ENCODE measurements at regions not wholly inside any gene's neighbourhood (a gene's known extent, or its start where the extent isn't known, plus 50 kb on each side); places are given as distances from the start of the nearest gene placed in this dataset.

DNA sequence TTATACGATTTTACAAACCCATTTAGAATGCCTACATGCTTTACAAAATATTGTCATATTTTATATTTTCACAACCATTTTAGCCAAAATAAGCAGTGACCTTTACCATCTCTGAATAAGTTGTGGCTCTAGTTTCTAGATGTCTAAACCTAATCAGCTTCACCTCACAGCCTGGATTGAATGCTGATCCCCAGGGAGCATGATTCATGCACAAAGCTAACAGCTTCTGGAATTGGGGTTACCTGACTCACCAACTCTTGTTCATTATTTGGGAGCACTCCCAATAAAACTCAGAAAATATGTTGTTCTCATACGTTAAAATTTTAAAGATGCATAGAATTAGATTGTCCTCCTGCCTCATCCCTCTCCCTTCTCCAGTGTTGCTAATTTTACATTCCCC lies 611.7 kb upstream of the NETO1 start (continued):
- TF ChIP-seq REST (IDR thresholded peaks at IDR 0.05) = no peak
- TF ChIP-seq YY1 (IDR thresholded peaks at IDR 0.05) = no peak
- TF ChIP-seq, protein P1, sequence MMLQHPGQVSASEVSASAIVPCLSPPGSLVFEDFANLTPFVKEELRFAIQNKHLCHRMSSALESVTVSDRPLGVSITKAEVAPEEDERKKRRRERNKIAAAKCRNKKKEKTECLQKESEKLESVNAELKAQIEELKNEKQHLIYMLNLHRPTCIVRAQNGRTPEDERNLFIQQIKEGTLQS (IDR thresholded peaks at IDR 0.05) = no peak
- TF ChIP-seq HNF4A (conservative IDR thresholded peaks at IDR 0.05) = no peak
- TF ChIP-seq MAX (IDR thresholded peaks at IDR 0.05) = no peak

- 72% methylated on average over 2 of the region's 2 CpGs for WGBS
- Histone ChIP-seq H3K27ac (ENCODE audit: low read depth in 1 of 2, low read length in 2 of 2) (no peak overlapping the region), H3K36me3 (ENCODE audit: control insufficient read depth in 4 of 4, insufficient read depth in 3 of 4, low read depth in 1 of 4, low read length in 3 of 4) (no peaks in the 10 kb centered on the region), H3K4me3 (ENCODE audit: low read depth in 1 of 3, low read length in 3 of 3) (no peak overlapping the region), H3K4me1 (ENCODE audit: control insufficient read depth in 4 of 4, insufficient read depth in 4 of 4, low read length in 3 of 4) (no peaks in the 10 kb centered on the region), H3K9ac (ENCODE audit: low read depth in 1 of 2, low read length in 2 of 2) (no peak overlapping the region), H3K27me3 (ENCODE audit: control insufficient read depth in 4 of 4, insufficient read depth in 4 of 4, low read length in 3 of 4) (peaks cover 0 to 4% (median 0%) of the 10 kb centered on the region in 4 donors), H3K9me3 (ENCODE audit: control insufficient read depth in 4 of 4, low read length in 3 of 4) (peaks cover 0 to 4% (median 0%) of the 10 kb centered on the region in 4 donors)
- TF ChIP-seq FOXA1 (IDR thresholded peaks at IDR 0.05) = no peak
- TF ChIP-seq NR2F2 (IDR thresholded peaks at IDR 0.05) = no peak
- no peak for TF ChIP-seq JUND (IDR thresholded peaks at IDR 0.05)
- no peak for TF ChIP-seq HNF4G (IDR thresholded peaks at IDR 0.05)
- no peak for TF ChIP-seq SP1 (IDR thresholded peaks at IDR 0.05)
- TF ChIP-seq EGR1 (IDR thresholded peaks at IDR 0.05; ENCODE audit: low read depth in 2 of 2) = no peak
- TF ChIP-seq REST (IDR thresholded peaks at IDR 0.05) = no peak
- no peak for DNase-seq (ENCODE audit: low spot score)
Observed at GRCh38 chr18:73478191-73478590, 610.4 kb upstream of the NETO1 start.

- TF ChIP-seq FOXA2 (IDR thresholded peaks at IDR 0.05) = no peak
- TF ChIP-seq, protein P1 (IDR thresholded peaks at IDR 0.05) = no peak
- TF ChIP-seq CTCF (IDR thresholded peaks at IDR 0.05; ENCODE audit: low read depth, low read length, missing input control) = no peak
- peaks cover 0 to 4% (median 0%) of the 10 kb centered on the region in 4 donors for H3K27me3 ChIP-seq (ENCODE audit: control insufficient read depth in 4 of 4, insufficient read depth in 4 of 4, low read length in 3 of 4)
- peaks cover 0 to 4% (median 0%) of the 10 kb centered on the region in 4 donors for H3K9me3 ChIP-seq (ENCODE audit: control insufficient read depth in 4 of 4, low read length in 3 of 4)
- no peak overlapping the region for H3K27ac ChIP-seq (ENCODE audit: low read depth in 1 of 2, low read length in 2 of 2)
- no peak for DNase-seq (ENCODE audit: low spot score)
- no peak overlapping the region for H3K9ac ChIP-seq (ENCODE audit: low read depth in 1 of 2, low read length in 2 of 2)
- H3K4me3 ChIP-seq (ENCODE audit: low read depth in 1 of 3, low read length in 3 of 3) = no peak overlapping the region
- WGBS = 84% methylated on average over 3 of the region's 3 CpGs
- H3K4me1 ChIP-seq (ENCODE audit: control insufficient read depth in 4 of 4, insufficient read depth in 4 of 4, low read length in 3 of 4) = no peaks in the 10 kb centered on the region
- H3K36me3 ChIP-seq (ENCODE audit: control insufficient read depth in 4 of 4, insufficient read depth in 3 of 4, low read depth in 1 of 4, low read length in 3 of 4) = no peaks in the 10 kb centered on the region
Observed at GRCh38 chr18:73476031-73476430, 608.2 kb upstream of the NETO1 start.

Measured in liver (tissue), 8 donors.